Astrocyte (in vitro differentiated cells and primary cell): ENCODE measurements at regions not wholly inside any gene's neighbourhood (a gene's known extent, or its start where the extent isn't known, plus 50 kb on each side); places are given as distances from the start of the nearest gene placed in this dataset.

Source experiments
- CTCF ChIP-seq: IDR thresholded peaks from 2 replicates; pipeline ENCODE4 v1.5.1; 2011; ENCODE audit warnings: low read depth, mild to moderate bottlenecking, inconsistent platforms, low read length, moderate library complexity; ENCODE audit not compliant: insufficient read depth
- EZH2 ChIP-seq: IDR thresholded peaks from 2 replicates; pipeline ENCODE4 v1.6.1; 2012; ENCODE audit warnings: mild to moderate bottlenecking, low read length, inconsistent platforms; ENCODE audit not compliant: insufficient read depth

- no peak for TF ChIP-seq CTCF
- no peak for TF ChIP-seq EZH2
Observed at GRCh38 chr10:32121648-32122047, 65.4 kb upstream of the KIF5B start.
